Kidney glomerular epithelial cell (primary cell): ENCODE measurements at regions not wholly inside any gene's neighbourhood (a gene's known extent, or its start where the extent isn't known, plus 50 kb on each side); places are given as distances from the start of the nearest gene placed in this dataset.

Experiments
- DNase-seq: peaks from one replicate; lab custom pipeline; 2025; lab: John Stamatoyannopoulos, UW

DNA sequence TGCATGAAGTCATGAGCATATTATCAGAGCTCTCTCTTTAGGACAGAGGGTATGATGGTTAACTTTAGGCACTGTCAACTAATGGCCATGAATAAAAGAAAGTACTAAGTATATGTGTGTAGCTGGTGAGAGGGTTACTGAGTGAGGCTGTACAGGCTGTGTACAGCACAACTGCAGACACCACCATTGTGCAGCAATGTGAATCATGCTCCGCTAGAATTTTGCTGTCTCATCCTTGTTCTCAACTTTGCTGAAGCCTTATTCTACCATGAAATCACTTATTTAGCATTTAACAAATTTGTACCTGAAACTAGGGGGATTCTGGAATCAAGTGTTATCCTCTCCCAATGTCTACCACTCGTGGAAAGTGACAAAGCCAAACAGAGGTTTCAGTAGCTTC, 414.9 kb downstream of the PLCL1 start:
- DNase-seq, result no peak

DNA sequence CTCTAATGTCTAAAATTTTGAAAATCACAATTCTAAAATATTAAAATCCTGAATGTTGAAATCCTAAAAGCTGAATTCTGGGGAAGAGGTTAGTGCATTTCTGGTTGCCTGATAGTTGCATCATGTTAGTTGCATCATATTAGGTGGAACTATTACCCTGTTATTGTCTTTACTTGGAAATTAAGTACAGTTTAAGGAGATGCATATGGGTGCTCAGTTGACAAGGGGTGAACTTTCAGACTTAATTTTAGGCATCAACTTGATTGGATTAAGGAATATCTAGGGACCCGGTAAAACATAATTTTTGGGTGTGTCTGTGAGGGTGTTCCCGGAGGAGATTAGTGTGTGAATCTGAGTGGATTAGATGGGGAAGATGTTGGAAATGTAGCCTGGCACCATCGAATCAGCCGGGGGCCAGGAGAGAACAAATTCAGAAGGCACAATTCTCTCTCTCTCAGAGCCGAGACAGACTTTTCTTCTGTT, 409.8 kb downstream of the PLCL1 start:
- DNase-seq, result no peak

DNA sequence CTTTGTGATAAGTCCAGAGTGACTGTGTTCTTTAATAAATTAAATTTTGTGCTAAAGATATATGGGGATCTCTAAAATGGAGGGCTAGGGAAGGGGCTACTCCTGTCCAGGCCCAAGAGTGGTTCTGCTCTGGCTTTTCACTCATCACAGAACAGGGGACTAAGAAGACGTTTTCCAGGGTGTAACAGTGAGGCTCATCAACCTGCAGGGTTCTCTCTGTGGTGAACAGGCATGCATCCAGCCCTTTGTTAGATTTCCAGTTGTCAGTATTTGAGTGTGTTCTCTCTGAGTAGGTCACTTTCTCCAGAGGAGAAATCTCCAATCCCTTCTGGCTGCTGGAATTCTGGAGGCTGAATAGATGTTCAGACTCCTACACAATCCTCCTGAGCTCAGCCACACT, 408.9 kb downstream of the PLCL1 start:
- no peak for DNase-seq

DNA sequence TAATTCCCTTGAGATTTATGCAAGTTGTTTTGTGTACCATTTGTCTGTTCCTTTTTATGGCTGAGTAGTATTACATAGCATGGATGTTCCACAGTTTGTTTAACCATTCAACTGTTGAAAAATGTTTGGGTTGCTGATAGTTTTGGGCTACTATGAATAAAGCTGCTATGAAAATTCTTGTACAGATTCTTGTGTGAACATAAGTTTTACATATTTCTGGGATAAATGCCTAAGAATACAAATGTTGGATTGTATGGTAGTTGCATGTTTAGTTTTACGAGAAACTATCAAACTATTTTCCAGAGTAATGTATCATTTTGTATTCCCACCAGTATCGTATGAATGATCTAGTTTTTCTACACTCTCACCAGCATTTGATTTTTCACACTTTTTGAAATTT, 407.3 kb downstream of the PLCL1 start:
- no peak for DNase-seq

DNA sequence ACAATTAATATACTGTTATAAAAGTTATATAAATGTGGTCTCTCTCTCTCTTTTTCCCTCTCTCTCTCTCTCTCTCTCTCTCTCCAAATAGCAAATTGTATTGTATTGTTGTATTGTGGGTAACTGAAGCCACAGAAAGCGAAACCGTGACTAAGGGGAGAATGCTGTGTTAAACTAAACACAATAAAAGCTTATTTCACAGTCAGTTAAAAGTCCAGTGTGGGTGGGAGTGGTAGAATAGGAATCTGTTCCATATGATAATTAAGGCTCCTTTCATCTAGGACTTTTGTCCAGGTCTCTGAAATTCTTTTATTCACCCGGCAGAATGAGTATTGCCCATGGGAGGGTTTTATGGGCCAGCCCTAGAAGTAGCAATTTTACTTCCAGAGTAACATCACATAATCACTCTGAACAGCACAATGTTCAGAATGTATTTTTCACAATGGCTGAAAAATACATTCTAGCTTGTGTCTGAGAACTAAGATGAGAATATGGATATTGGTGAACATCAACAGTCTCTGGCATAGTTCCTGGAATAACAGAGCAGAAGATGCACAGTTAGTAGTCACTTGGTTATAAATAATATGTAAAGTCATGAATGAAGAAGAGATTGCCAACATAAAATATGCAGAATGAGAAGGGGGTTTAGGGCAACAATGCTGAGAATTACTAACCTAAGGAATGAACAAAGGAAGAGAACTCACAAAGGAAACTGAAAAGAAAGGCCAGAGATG, 399.1 kb downstream of the PLCL1 start:
- peak; percentile 5 for DNase-seq
